NCI-H345 (cell line): ENCODE measurements at regions not wholly inside any gene's neighbourhood (a gene's known extent, or its start where the extent isn't known, plus 50 kb on each side); places are given as distances from the start of the nearest gene placed in this dataset.
"Not testable (repeated sequence)": the region's sequence is repeated elsewhere in the genome, so short reads cannot be mapped to it uniquely, and the experiment has no call there.

Source experiments
- DNase-seq: peaks from one replicate; lab custom pipeline; 2025; lab: John Stamatoyannopoulos, UW

GRCh38 chr1:220942278-220942677, 63.0 kb downstream of the HLX start:
- no peak for DNase-seq

GRCh38 chr1:220942914-220943313, 63.7 kb downstream of the HLX start:
- DNase-seq: not testable (repeated sequence)

GRCh38 chr1:220943319-220943996, 64.2 kb downstream of the HLX start:
- peak; percentile 43 for DNase-seq

GRCh38 chr1:220950576-220950975, 71.3 kb downstream of the HLX start:
- no peak for DNase-seq

- DNase-seq: no peak
Observed at GRCh38 chr1:220952961-220953643, 73.9 kb downstream of the HLX start.

GRCh38 chr1:220954321-220955075, 75.3 kb downstream of the HLX start:
- no peak for DNase-seq

- DNase-seq: no peak
Observed at GRCh38 chr1:220955116-220955515, 75.9 kb downstream of the HLX start.

GRCh38 chr1:220956501-220957232, 77.4 kb downstream of the HLX start:
- DNase-seq: no peak

GRCh38 chr1:220957233-220957605, 78.0 kb downstream of the HLX start:
- no peak for DNase-seq

- no peak for DNase-seq
Observed at GRCh38 chr1:220958234-220958633, 79.0 kb downstream of the HLX start.

- no peak for DNase-seq
Observed at GRCh38 chr1:220962031-220962751, 82.9 kb downstream of the HLX start.

GRCh38 chr1:220966041-220966440, 86.8 kb downstream of the HLX start:
- DNase-seq: no peak

- no peak for DNase-seq
Observed at GRCh38 chr1:220966473-220966872, 87.2 kb downstream of the HLX start.

GRCh38 chr1:220966881-220967611, 87.8 kb downstream of the HLX start:
- no peak for DNase-seq

GRCh38 chr1:220967911-220968310, 88.7 kb downstream of the HLX start:
- DNase-seq: no peak

- DNase-seq: not testable (repeated sequence)
Observed at GRCh38 chr1:220969281-220969680, 90.0 kb downstream of the HLX start.

- no peak for DNase-seq
Observed at GRCh38 chr1:220970311-220970710, 91.1 kb downstream of the HLX start.

- DNase-seq: no peak
Observed at GRCh38 chr1:220971221-220971620, 92.0 kb downstream of the HLX start.

- DNase-seq: no peak
Observed at GRCh38 chr1:220974431-220974830, 95.2 kb downstream of the HLX start.

GRCh38 chr1:220976390-220976789, 97.1 kb downstream of the HLX start:
- no peak for DNase-seq

GRCh38 chr1:220979371-220979770, 100.1 kb downstream of the HLX start:
- DNase-seq: no peak
